Liver (tissue), 8 donors: ENCODE measurements at regions not wholly inside any gene's neighbourhood (a gene's known extent, or its start where the extent isn't known, plus 50 kb on each side); places are given as distances from the start of the nearest gene placed in this dataset.
A peak's percentile ranks its signal among the peaks of the same experiment; 100 is the strongest.

Source experiments
- DNase-seq: peaks from one replicate; pipeline ENCODE4 v3.0.0-alpha.2; 2017; ENCODE audit warnings: low spot score
- H3K27ac ChIP-seq, 2 donors: one replicate each; pipeline ENCODE4 v1.7.0; 2013; ENCODE audit warnings: inconsistent platforms in 2 of 2, low read length in 2 of 2, control low read depth in 1 of 2, low read depth in 1 of 2, mild to moderate bottlenecking in 1 of 2
- H3K27me3 ChIP-seq, 4 donors: one replicate each; pipeline versions ENCODE4 v1.6.1 to v1.7.0; 2013; ENCODE audit warnings: low read length in 3 of 4, inconsistent platforms in 1 of 4, mild to moderate bottlenecking in 1 of 4, moderate library complexity in 1 of 4; ENCODE audit not compliant: control insufficient read depth in 4 of 4, insufficient read depth in 4 of 4
- H3K36me3 ChIP-seq, 4 donors: one replicate each; pipeline versions ENCODE4 v1.6.1 to v1.7.0; 2013; ENCODE audit warnings: low read length in 3 of 4, mild to moderate bottlenecking in 3 of 4, low read depth in 1 of 4, moderate library complexity in 1 of 4; ENCODE audit not compliant: control insufficient read depth in 4 of 4, insufficient read depth in 3 of 4
- H3K4me1 ChIP-seq, 4 donors: one replicate each; pipeline versions ENCODE4 v1.6.1 to v1.7.0; 2013; ENCODE audit warnings: low read length in 3 of 4, mild to moderate bottlenecking in 3 of 4, moderate library complexity in 1 of 4; ENCODE audit not compliant: control insufficient read depth in 4 of 4, insufficient read depth in 4 of 4
- H3K4me3 ChIP-seq, 3 donors: one replicate each; pipeline versions ENCODE4 v1.6.1 to v1.7.0; 2013; ENCODE audit warnings: low read length in 3 of 3, control low read depth in 1 of 3, low read depth in 1 of 3, mild to moderate bottlenecking in 1 of 3
- H3K9ac ChIP-seq, 2 donors: one replicate each; pipeline ENCODE4 v1.7.0; 2013; ENCODE audit warnings: low read length in 2 of 2, mild to moderate bottlenecking in 2 of 2, moderate library complexity in 2 of 2, control low read depth in 1 of 2, low read depth in 1 of 2
- H3K9me3 ChIP-seq, 4 donors: one replicate each; pipeline versions ENCODE4 v1.6.1 to v1.7.0; 2013; ENCODE audit warnings: low read length in 3 of 4; ENCODE audit not compliant: control insufficient read depth in 4 of 4
- ATF3 ChIP-seq: IDR thresholded peaks from 2 replicates; pipeline ENCODE4 v1.6.1; 2016; ENCODE audit warnings: antibody characterized with exemption
- CTCF ChIP-seq: fragments of 150-350 bp; IDR thresholded peaks from 2 replicates; pipeline ENCODE4 v1.5.1; 2017; ENCODE audit warnings: improper control_type of control experiment, low read depth, low read length; ENCODE audit not compliant: missing input control
- EGR1 ChIP-seq, 2 donors: IDR thresholded peaks; 2 replicates each; pipeline ENCODE4 v1.6.1; 2016 to 2018; ENCODE audit warnings: antibody characterized with exemption in 2 of 2, low read depth in 2 of 2
- FOXA1 ChIP-seq: IDR thresholded peaks from 2 replicates; pipeline ENCODE4 v1.6.1; 2016; ENCODE audit warnings: antibody characterized with exemption
- FOXA2 ChIP-seq: IDR thresholded peaks from 2 replicates; pipeline ENCODE4 v1.6.1; 2016; ENCODE audit warnings: antibody characterized with exemption
- GABPA ChIP-seq, 2 donors: IDR thresholded peaks in 1 of 2; conservative IDR thresholded peaks in 1 of 2; 2 replicates each; pipeline ENCODE4 v1.6.1; 2016; ENCODE audit warnings: antibody characterized with exemption in 2 of 2, mild to moderate bottlenecking in 1 of 2, moderate library complexity in 1 of 2
- HNF4A ChIP-seq, 2 donors: conservative IDR thresholded peaks; 2 replicates each; pipeline ENCODE4 v1.6.1; 2016; ENCODE audit warnings: antibody characterized with exemption in 2 of 2, mild to moderate bottlenecking in 2 of 2
- HNF4G ChIP-seq: IDR thresholded peaks from 2 replicates; pipeline ENCODE4 v1.6.1; 2016; ENCODE audit warnings: antibody characterized with exemption
- JUND ChIP-seq, 2 donors: IDR thresholded peaks; 2 replicates each; pipeline ENCODE4 v1.6.1; 2016; ENCODE audit warnings: antibody characterized with exemption in 2 of 2
- MAX ChIP-seq: IDR thresholded peaks from 2 replicates; pipeline ENCODE4 v1.6.1; 2016; ENCODE audit warnings: antibody characterized with exemption
- NR2F2 ChIP-seq: IDR thresholded peaks from 2 replicates; pipeline ENCODE4 v1.6.1; 2016; ENCODE audit warnings: antibody characterized with exemption
- RAD21 ChIP-seq, 2 donors: IDR thresholded peaks; 2 replicates each; pipeline ENCODE4 v1.6.1; 2016; ENCODE audit warnings: antibody characterized with exemption in 2 of 2, mild to moderate bottlenecking in 2 of 2
- REST ChIP-seq: IDR thresholded peaks from 2 replicates; pipeline ENCODE4 v1.6.1; 2016; ENCODE audit warnings: antibody characterized with exemption, mild to moderate bottlenecking
- RXRA ChIP-seq, 2 donors: IDR thresholded peaks; 2 replicates each; pipeline ENCODE4 v1.6.1; 2017 to 2018; ENCODE audit warnings: antibody characterized with exemption in 2 of 2, mild to moderate bottlenecking in 1 of 2
- SP1 ChIP-seq: IDR thresholded peaks from 2 replicates; pipeline ENCODE4 v1.6.1; 2018; ENCODE audit warnings: antibody characterized with exemption, mild to moderate bottlenecking
- TAF1 ChIP-seq: conservative IDR thresholded peaks from 2 replicates; pipeline ENCODE4 v1.6.1; 2016; ENCODE audit warnings: antibody characterized with exemption, mild to moderate bottlenecking
- YY1 ChIP-seq: IDR thresholded peaks from 2 replicates; pipeline ENCODE4 v1.6.1; 2016; ENCODE audit warnings: antibody characterized with exemption, mild to moderate bottlenecking
- ZBTB33 ChIP-seq: IDR thresholded peaks from 2 replicates; pipeline ENCODE4 v1.6.1; 2016; ENCODE audit warnings: antibody characterized with exemption
- WGBS: extraction: QIAGEN DNeasy Blood & Tissue Kit; methylation state at CpG from one replicate; pipeline ENCODE4 v1.1.7; 2013; 5-methylcytosine and 5-hydroxymethylcytosine counted together
- donor health status: healthy.
- donor health status: healthy.
- donor health status: healthy.
- donor health status: healthy.
- donor health status: healthy.

- H3K27me3 ChIP-seq, result no peaks in the 10 kb centered on the region
- 54% methylated on average over 5 of the region's 5 CpGs for WGBS
- H3K27ac ChIP-seq, result no peak overlapping the region
- DNase-seq, result no peak
- H3K36me3 ChIP-seq, result no peaks in the 10 kb centered on the region
- H3K9me3 ChIP-seq, result no peaks in the 10 kb centered on the region
- TF ChIP-seq YY1, result no peak
- peak in 1 of 2 donors; percentile 9 for TF ChIP-seq RXRA (IDR thresholded peaks at IDR 0.05)
- no peak for TF ChIP-seq FOXA1
- TF ChIP-seq RAD21 (IDR thresholded peaks at IDR 0.05), result peak in 1 of 2 donors; percentile 18
- TF ChIP-seq GABPA (IDR thresholded peaks at IDR 0.05 in 1 of 2, conservative IDR thresholded peaks at IDR 0.05 in 1 of 2), result no peak
- TF ChIP-seq EGR1 (IDR thresholded peaks at IDR 0.05; ENCODE audit: low read depth in 2 of 2), result no peak
- TF ChIP-seq CTCF, result no peak
- no peak for TF ChIP-seq HNF4G
- TF ChIP-seq ZBTB33, result no peak
- no peak overlapping the region for H3K4me3 ChIP-seq
- no peak overlapping the region for H3K9ac ChIP-seq
- H3K4me1 ChIP-seq, result peaks cover 10 to 19% (median 15%) of the 10 kb centered on the region in 4 donors
These were observed 79.8 kb downstream of the RHOB start for GRCh38 chr2:20526708-20527107.

GRCh38 chr2:20528713-20529112 lies 81.8 kb downstream of the RHOB start:
- no peak for DNase-seq
- no peak overlapping the region for H3K9ac ChIP-seq
- H3K27ac ChIP-seq, result no peak overlapping the region
- no peaks in the 10 kb centered on the region for H3K27me3 ChIP-seq
- peaks cover 10 to 19% (median 16%) of the 10 kb centered on the region in 4 donors for H3K4me1 ChIP-seq
- no peaks in the 10 kb centered on the region for H3K9me3 ChIP-seq
- H3K4me3 ChIP-seq, result no peak overlapping the region
- TF ChIP-seq CTCF (no peak), GABPA (IDR thresholded peaks at IDR 0.05 in 1 of 2, conservative IDR thresholded peaks at IDR 0.05 in 1 of 2) (no peak), FOXA2 (no peak), JUND (IDR thresholded peaks at IDR 0.05) (no peak), NR2F2 (no peak), HNF4G (no peak), YY1 (no peak), FOXA1 (no peak), ATF3 (no peak), HNF4A (conservative IDR thresholded peaks at IDR 0.05) (no peak), ZBTB33 (no peak), REST (no peak), MAX (no peak), TAF1 (no peak), RAD21 (IDR thresholded peaks at IDR 0.05) (no peak), SP1 (no peak), EGR1 (IDR thresholded peaks at IDR 0.05; ENCODE audit: low read depth in 2 of 2) (no peak)
- WGBS, result 95% methylated on average over 2 of the region's 2 CpGs
- no peaks in the 10 kb centered on the region for H3K36me3 ChIP-seq
